ENCODE measurements at regions not wholly inside any gene's neighbourhood (a gene's known extent, or its start where the extent isn't known, plus 50 kb on each side); places are given as distances from the start of the nearest gene placed in this dataset.

DNA sequence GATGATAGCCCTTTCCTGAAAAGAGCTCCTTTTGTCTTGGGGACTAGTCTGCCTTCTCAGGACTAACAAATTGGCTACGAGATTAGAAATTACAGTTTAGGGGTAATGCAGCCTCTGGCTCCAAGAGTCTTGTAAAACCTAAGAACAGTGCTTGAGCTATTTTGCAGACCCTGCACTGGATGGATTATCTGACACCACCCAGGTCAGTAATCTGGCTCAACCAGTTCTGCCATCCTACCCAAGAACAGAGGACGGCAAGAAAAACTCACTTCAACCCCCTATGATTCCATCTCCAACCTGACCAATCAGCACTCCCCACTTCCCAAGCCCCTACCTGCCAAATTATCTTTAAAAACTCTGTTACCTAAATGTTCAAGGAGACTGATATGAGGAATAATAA lies 225.1 kb downstream of the FAM47A start:
- TF ChIP-seq RFX5 (IDR thresholded peaks at IDR 0.05; ENCODE audit: low read depth, low read length) (no peak), CEBPB (IDR thresholded peaks at IDR 0.05; ENCODE audit: low read depth, low read length) (no peak)
- no peak overlapping the region for H3K9ac ChIP-seq (ENCODE audit: low read depth, low read length)
- no peak overlapping the region for H3K56ac ChIP-seq (ENCODE audit: extremely low read depth, insufficient read depth, low read length)
- no peak overlapping the region for H2AFZ ChIP-seq (replicated peaks; ENCODE audit: low read length, poor library complexity)
- CTCF ChIA-PET = no interaction called here
- BruUV-seq (replicated peaks) = no TSS peak
- in situ Hi-C loops (cut with MboI; ENCODE audit: low sequenced_read_pairs) = no loop called here
- H2BK20ac ChIP-seq (ENCODE audit: low read depth, low read length) = no peak overlapping the region
- DNase-seq (no peak), ATAC-seq (ENCODE audit: low read depth) (no peak)
- H4K91ac ChIP-seq (ENCODE audit: insufficient read depth, low read depth, low read length) = no peak overlapping the region
- dilution Hi-C loops (cut with HindIII; ENCODE audit: low sequenced_read_pairs, unreplicated experiment) = no loop called here
- H3K36me3 ChIP-seq (ENCODE audit: control insufficient read depth, insufficient read depth, low read length) = no peaks in the 10 kb centered on the region
- no peak overlapping the region for H2AK5ac ChIP-seq (ENCODE audit: low read depth, low read length)
- no peak overlapping the region for H2AK9ac ChIP-seq (replicated peaks; ENCODE audit: low read depth, low read length, poor library complexity)
- no CpG with 5 or more reads among the region's 2 CpGs for WGBS, 2 experiments (ENCODE audit: extremely low coverage in 2 of 2, insufficient read length in 1 of 2)
- H3K27me3 ChIP-seq (ENCODE audit: control insufficient read depth, insufficient read depth, low read length) = no peaks in the 10 kb centered on the region
- POLR2A ChIA-PET (ENCODE audit: unreplicated experiment) = no interaction called here
- H2BK15ac ChIP-seq (ENCODE audit: low read depth, low read length) = no peak overlapping the region
- H3K4me2 ChIP-seq (ENCODE audit: low read depth, low read length) = no peak overlapping the region
- intact Hi-C loops (cut with micrococcal nuclease) = no loop called here
- H3K18ac ChIP-seq (ENCODE audit: low read depth, low read length) = no peak overlapping the region
- H3K14ac ChIP-seq (replicated peaks; ENCODE audit: low read depth, low read length) = no peak overlapping the region
- no peak overlapping the region for H3K27ac ChIP-seq (ENCODE audit: insufficient read depth, low read length)
- H3K23ac ChIP-seq (ENCODE audit: low read depth, low read length) = no peak overlapping the region
- H4K8ac ChIP-seq (ENCODE audit: low read depth in 2 of 2, low read length in 2 of 2) = no peak overlapping the region
- no peak overlapping the region for H3K4me3 ChIP-seq (ENCODE audit: insufficient read depth, low read depth, low read length)
- H2BK5ac ChIP-seq (ENCODE audit: low read depth, low read length, poor library complexity, severe bottlenecking) = no peak overlapping the region
- no peaks in the 10 kb centered on the region for H4K20me1 ChIP-seq (ENCODE audit: insufficient read depth, low read length)
- no peak overlapping the region for H2BK120ac ChIP-seq (ENCODE audit: low read depth, low read length)
- no peaks in the 10 kb centered on the region for H3K79me1 ChIP-seq (ENCODE audit: low read depth in 1 of 2, low read length in 2 of 2)
- no peaks in the 10 kb centered on the region for H3K9me1 ChIP-seq (ENCODE audit: insufficient read depth, low read length)
- no peak overlapping the region for H4K5ac ChIP-seq (ENCODE audit: low read depth, low read length)
- H3K4me1 ChIP-seq (ENCODE audit: control insufficient read depth, insufficient read depth, low read length) = no peaks in the 10 kb centered on the region
- H3K9me3 ChIP-seq (ENCODE audit: control insufficient read depth, insufficient read depth, low read length) = peaks cover 3% of the 10 kb centered on the region; the same call in 1 of the 2 replicates
- no peak overlapping the region for H3K4ac ChIP-seq (ENCODE audit: low read depth, low read length)

Data from IMR-90 (cell line).